Mesendoderm (in vitro differentiated cells): ENCODE measurements at regions not wholly inside any gene's neighbourhood (a gene's known extent, or its start where the extent isn't known, plus 50 kb on each side); places are given as distances from the start of the nearest gene placed in this dataset.

Experiments used
- DNase-seq: peaks from one replicate; pipeline ENCODE4 v3.0.0; 2013
- H2AK5ac ChIP-seq: 2 replicates; pipeline ENCODE4 v1.6.1; 2013; ENCODE audit warnings: low read length, inconsistent platforms
- H2BK120ac ChIP-seq: 2 replicates; pipeline ENCODE4 v1.6.1; 2013; ENCODE audit warnings: low read depth, mild to moderate bottlenecking, low read length, moderate library complexity, mixed read lengths
- H2BK15ac ChIP-seq: replicated peaks from 2 replicates; pipeline ENCODE4 v1.6.1; 2013; ENCODE audit warnings: low read depth, mild to moderate bottlenecking, moderate library complexity
- H2BK5ac ChIP-seq: 2 replicates; pipeline ENCODE4 v1.6.1; 2013; ENCODE audit warnings: low read length, inconsistent platforms
- H3K18ac ChIP-seq: 2 replicates; pipeline ENCODE4 v1.6.1; 2013; ENCODE audit warnings: mild to moderate bottlenecking, low read length, mixed read lengths
- H3K23ac ChIP-seq: one replicate; pipeline ENCODE4 v1.6.1; 2013; ENCODE audit warnings: low read length
- H3K27ac ChIP-seq: 2 replicates; pipeline ENCODE4 v1.5.1; 2013; ENCODE audit warnings: low read depth, mild to moderate bottlenecking, inconsistent platforms, low read length, moderate library complexity
- H3K27me3 ChIP-seq: 2 replicates; pipeline ENCODE4 v1.6.1; 2013; ENCODE audit warnings: low read length, control low read depth, mild to moderate bottlenecking, inconsistent platforms; ENCODE audit not compliant: insufficient read depth, poor library complexity
- H3K36me3 ChIP-seq: 2 replicates; pipeline ENCODE4 v1.6.1; 2013; ENCODE audit warnings: low read length, inconsistent platforms; ENCODE audit not compliant: control insufficient read depth, insufficient read depth
- H3K4ac ChIP-seq: one replicate; pipeline ENCODE4 v1.6.1; 2013; ENCODE audit warnings: low read depth, mild to moderate bottlenecking, low read length, moderate library complexity
- H3K4me1 ChIP-seq: 2 replicates; pipeline ENCODE4 v1.6.1; 2013; ENCODE audit warnings: low read depth, low read length, inconsistent platforms; ENCODE audit not compliant: control insufficient read depth
- H3K4me2 ChIP-seq: 2 replicates; pipeline ENCODE4 v1.6.1; 2013; ENCODE audit warnings: low read length
- H3K4me3 ChIP-seq: 2 replicates; pipeline ENCODE4 v1.5.1; 2013; ENCODE audit warnings: mild to moderate bottlenecking, low read length
- H3K56ac ChIP-seq: one replicate; pipeline ENCODE4 v1.6.1; 2013; ENCODE audit warnings: low read length
- H3K79me1 ChIP-seq: 2 replicates; pipeline ENCODE4 v1.6.1; 2013; ENCODE audit warnings: low read length, inconsistent platforms
- H3K79me2 ChIP-seq: 2 replicates; pipeline ENCODE4 v1.6.1; 2013; ENCODE audit warnings: mild to moderate bottlenecking, low read length; ENCODE audit not compliant: control insufficient read depth, insufficient read depth
- H3K9ac ChIP-seq: 2 replicates; pipeline ENCODE4 v1.6.1; 2013; ENCODE audit warnings: low read length, inconsistent platforms
- H4K5ac ChIP-seq: one replicate; pipeline ENCODE4 v1.6.1; 2013; ENCODE audit warnings: low read length
- H4K8ac ChIP-seq: one replicate; pipeline ENCODE4 v1.6.1; 2013; ENCODE audit warnings: low read depth, mild to moderate bottlenecking, control low read depth, low read length, moderate library complexity
- WGBS: extraction: QIAGEN DNeasy Blood & Tissue Kit; methylation state at CpG from one replicate; pipeline ENCODE4 v1.1.7; 2013; ENCODE audit warnings: low lambda C conversion rate, missing lambda C conversion rate; ENCODE audit not compliant: insufficient coverage; ENCODE audit errors: extremely low coverage; 5-methylcytosine and 5-hydroxymethylcytosine counted together

DNA sequence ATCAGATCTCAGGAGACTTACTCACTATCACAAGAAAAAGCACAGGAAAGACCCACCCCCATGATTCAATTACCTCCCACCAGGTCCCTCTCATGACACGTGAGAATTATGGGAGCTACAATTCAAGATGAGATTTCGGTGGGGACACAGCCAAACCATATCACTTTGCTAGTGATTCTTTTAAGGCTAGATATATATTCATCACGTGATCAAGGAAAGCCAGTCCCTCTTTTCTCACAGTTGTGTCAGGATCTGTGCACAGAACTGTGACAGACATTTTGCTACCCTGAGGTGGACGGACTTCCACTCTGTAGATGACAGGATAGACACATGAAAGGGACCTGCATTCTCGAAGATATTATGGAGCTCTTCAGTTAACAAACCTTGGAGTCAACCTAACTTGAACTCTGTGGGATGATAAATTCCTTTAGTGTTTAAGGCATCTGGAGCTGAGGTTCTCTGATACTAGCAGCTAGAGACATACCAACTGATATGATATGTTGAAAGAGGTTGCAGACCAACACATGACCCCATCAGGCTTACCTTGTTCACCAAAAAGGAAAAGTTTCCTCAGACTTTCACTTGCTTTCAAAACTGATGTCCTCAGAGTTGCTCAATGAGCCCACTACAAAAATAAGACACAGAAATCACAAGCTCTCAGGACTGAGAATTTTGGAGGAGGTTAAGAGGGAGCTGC lies 66.3 kb upstream of the SCG2 start:
- H3K4me1 ChIP-seq, result no peaks in the 10 kb centered on the region
- no peak overlapping the region for H2BK15ac ChIP-seq
- WGBS, result no CpG with 5 or more reads among the region's 5 CpGs

DNA sequence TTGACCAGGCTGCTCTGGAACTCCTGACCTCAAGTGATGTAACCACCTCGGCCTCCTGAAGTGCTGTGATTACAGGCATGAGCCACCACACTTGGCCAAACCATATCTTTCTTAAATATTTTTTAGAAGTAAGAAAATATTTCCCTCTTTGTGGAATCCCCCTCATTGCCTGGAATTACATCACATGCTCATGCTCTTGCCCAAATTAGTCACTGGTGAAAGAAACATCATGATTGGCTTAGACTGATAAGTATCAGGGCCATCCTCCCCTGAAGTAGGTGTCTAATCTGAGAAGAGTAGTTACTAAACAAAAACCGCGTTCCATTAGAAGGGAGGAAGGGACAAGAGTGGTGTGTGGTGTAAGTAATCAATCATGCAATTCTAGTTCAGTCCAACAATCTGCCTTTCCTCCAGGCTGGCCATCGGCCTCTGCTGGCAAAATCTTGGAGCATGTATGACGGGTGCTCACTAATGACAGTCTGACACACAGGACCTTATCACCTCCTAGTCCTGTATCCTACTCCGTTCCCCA lies 52.3 kb upstream of the SCG2 start:
- no peak for DNase-seq
- H2BK15ac ChIP-seq, result no peak overlapping the region
- H3K27ac ChIP-seq, result no peak overlapping the region
- no peak overlapping the region for H3K4me2 ChIP-seq
- H3K4me1 ChIP-seq, result no peaks in the 10 kb centered on the region
- H3K4me3 ChIP-seq, result no peak overlapping the region
- no peak overlapping the region for H3K56ac ChIP-seq
- no peak overlapping the region for H3K23ac ChIP-seq
- H3K27me3 ChIP-seq, result no peaks in the 10 kb centered on the region
- H4K8ac ChIP-seq, result no peak overlapping the region
- no peak overlapping the region for H3K18ac ChIP-seq
- no peak overlapping the region for H2BK120ac ChIP-seq
- H3K79me1 ChIP-seq, result no peaks in the 10 kb centered on the region
- WGBS, result no CpG with 5 or more reads among the region's 6 CpGs
- H2AK5ac ChIP-seq, result no peak overlapping the region
- H3K9ac ChIP-seq, result no peak overlapping the region
- no peaks in the 10 kb centered on the region for H3K36me3 ChIP-seq
- no peak overlapping the region for H2BK5ac ChIP-seq
- H3K79me2 ChIP-seq, result no peaks in the 10 kb centered on the region
- H3K4ac ChIP-seq, result no peak overlapping the region
- H4K5ac ChIP-seq, result no peak overlapping the region

More for the DNA sequence above, 66.3 kb upstream of the SCG2 start:
- H4K5ac ChIP-seq, result no peak overlapping the region
- H3K36me3 ChIP-seq, result no peaks in the 10 kb centered on the region
- no peak for DNase-seq
- H3K4ac ChIP-seq, result no peak overlapping the region
- H2AK5ac ChIP-seq, result no peak overlapping the region
- H3K27me3 ChIP-seq, result no peaks in the 10 kb centered on the region
- H3K4me3 ChIP-seq, result no peak overlapping the region
- H2BK5ac ChIP-seq, result no peak overlapping the region
- no peak overlapping the region for H3K18ac ChIP-seq
- no peak overlapping the region for H3K9ac ChIP-seq
- no peak overlapping the region for H3K27ac ChIP-seq
- H3K79me1 ChIP-seq, result no peaks in the 10 kb centered on the region
- no peak overlapping the region for H4K8ac ChIP-seq
- H3K56ac ChIP-seq, result peak overlapping the region; percentile 15
- H3K79me2 ChIP-seq, result no peaks in the 10 kb centered on the region
- H2BK120ac ChIP-seq, result no peak overlapping the region
- no peak overlapping the region for H3K23ac ChIP-seq
- no peak overlapping the region for H3K4me2 ChIP-seq

DNA sequence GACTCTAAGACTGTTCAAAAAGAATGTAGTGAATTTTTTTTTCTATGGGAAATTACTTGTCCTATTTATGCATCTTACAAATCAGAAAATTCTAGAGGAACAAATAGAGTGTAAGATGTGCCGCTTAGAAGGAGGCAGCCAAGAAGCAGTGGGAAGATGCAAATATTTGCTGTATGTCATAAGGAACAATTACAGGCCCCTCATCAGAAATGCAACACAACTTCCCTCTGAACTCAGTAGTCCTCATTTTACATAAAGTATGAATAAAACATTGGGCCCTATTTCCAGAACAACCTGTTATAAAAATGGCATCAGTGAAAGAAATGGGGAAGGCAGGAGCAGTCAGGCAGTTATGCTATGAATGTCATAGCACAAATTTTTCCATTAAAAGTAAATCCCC lies 50.7 kb upstream of the SCG2 start:
- no peaks in the 10 kb centered on the region for H3K79me1 ChIP-seq
- H3K18ac ChIP-seq, result no peak overlapping the region
- H3K23ac ChIP-seq, result no peak overlapping the region
- no peak overlapping the region for H4K8ac ChIP-seq
- H2BK120ac ChIP-seq, result no peak overlapping the region
- H4K5ac ChIP-seq, result no peak overlapping the region
- H3K4ac ChIP-seq, result no peak overlapping the region
- no peak overlapping the region for H3K56ac ChIP-seq
- H3K4me2 ChIP-seq, result no peak overlapping the region
- no peak overlapping the region for H3K4me3 ChIP-seq
- no peaks in the 10 kb centered on the region for H3K36me3 ChIP-seq
- H3K9ac ChIP-seq, result no peak overlapping the region
- no peak for DNase-seq
- no peaks in the 10 kb centered on the region for H3K79me2 ChIP-seq
- no CpG with 5 or more reads among the region's 1 CpG for WGBS
- no peak overlapping the region for H2AK5ac ChIP-seq
- no peaks in the 10 kb centered on the region for H3K27me3 ChIP-seq
- no peak overlapping the region for H2BK15ac ChIP-seq
- H3K27ac ChIP-seq, result no peak overlapping the region
- no peaks in the 10 kb centered on the region for H3K4me1 ChIP-seq
- no peak overlapping the region for H2BK5ac ChIP-seq

DNA sequence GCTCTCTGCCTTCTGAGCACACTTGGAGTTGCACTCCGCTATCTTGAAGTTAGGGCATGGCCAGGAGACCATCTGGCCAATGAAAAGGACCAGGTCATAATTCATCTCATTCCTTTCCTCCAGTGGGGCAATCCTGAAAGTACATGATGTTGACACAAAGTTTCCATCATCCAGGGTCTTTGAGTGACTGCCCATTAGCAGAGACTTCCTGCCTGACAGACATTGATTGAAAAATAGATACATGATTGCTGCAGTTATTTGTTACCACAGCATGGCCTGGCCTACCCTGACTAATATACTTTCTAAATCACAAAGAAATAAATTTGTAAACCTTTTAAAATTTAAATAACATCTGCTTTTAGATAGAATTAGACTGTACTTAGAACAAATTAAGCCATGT lies 50.0 kb upstream of the SCG2 start:
- Histone ChIP-seq H2BK5ac (no peak overlapping the region), H4K8ac (no peak overlapping the region), H3K79me1 (no peaks in the 10 kb centered on the region), H2BK15ac (no peak overlapping the region), H3K23ac (no peak overlapping the region), H3K79me2 (no peaks in the 10 kb centered on the region), H3K36me3 (no peaks in the 10 kb centered on the region), H3K27ac (no peak overlapping the region), H4K5ac (no peak overlapping the region), H2BK120ac (no peak overlapping the region), H3K4me3 (no peak overlapping the region), H3K4ac (no peak overlapping the region), H3K56ac (no peak overlapping the region), H3K4me2 (no peak overlapping the region), H2AK5ac (no peak overlapping the region), H3K27me3 (no peaks in the 10 kb centered on the region), H3K18ac (no peak overlapping the region), H3K4me1 (no peaks in the 10 kb centered on the region), H3K9ac (no peak overlapping the region)
- WGBS, result no CpG with 5 or more reads among the region's 1 CpG
- no peak for DNase-seq
